AG09319 (cell line): ENCODE measurements at regions not wholly inside any gene's neighbourhood (a gene's known extent, or its start where the extent isn't known, plus 50 kb on each side); places are given as distances from the start of the nearest gene placed in this dataset.

Source experiments
- DNase-seq: peaks from one replicate; pipeline ENCODE4 v3.0.0-alpha.2; 2010; ENCODE audit warnings: low read depth; ENCODE audit errors: extremely low read depth
- CTCF ChIP-seq: IDR thresholded peaks from 2 replicates; pipeline ENCODE4 v1.5.1; 2011; ENCODE audit warnings: low read depth, mild to moderate bottlenecking, inconsistent platforms, low read length, moderate library complexity

DNA sequence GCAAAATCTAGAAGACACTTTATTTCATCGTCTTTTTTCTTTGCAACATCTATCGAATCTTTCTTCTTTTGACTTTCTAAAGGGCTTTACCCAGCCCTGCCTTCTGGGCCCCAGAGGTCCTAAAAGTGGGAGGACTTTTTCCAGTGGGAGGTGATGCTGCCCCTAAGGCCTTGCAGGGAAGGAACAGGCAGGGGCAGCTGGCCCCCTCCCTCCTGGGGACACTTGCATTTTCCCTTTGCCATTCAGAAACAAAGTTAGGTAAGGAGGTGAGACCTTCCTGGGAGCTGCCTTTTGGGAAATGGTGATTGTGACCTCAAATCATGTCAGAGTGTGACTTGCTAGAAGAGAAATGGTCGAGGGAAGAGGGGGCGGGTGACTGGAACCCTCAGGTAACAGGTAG, 132.7 kb downstream of the GLI2 start:
- TF ChIP-seq CTCF, result no peak
- no peak for DNase-seq

- TF ChIP-seq CTCF, result no peak
- DNase-seq, result no peak
Measured at GRCh38 chr2:120869036-120869729, 133.5 kb downstream of the GLI2 start.

DNA sequence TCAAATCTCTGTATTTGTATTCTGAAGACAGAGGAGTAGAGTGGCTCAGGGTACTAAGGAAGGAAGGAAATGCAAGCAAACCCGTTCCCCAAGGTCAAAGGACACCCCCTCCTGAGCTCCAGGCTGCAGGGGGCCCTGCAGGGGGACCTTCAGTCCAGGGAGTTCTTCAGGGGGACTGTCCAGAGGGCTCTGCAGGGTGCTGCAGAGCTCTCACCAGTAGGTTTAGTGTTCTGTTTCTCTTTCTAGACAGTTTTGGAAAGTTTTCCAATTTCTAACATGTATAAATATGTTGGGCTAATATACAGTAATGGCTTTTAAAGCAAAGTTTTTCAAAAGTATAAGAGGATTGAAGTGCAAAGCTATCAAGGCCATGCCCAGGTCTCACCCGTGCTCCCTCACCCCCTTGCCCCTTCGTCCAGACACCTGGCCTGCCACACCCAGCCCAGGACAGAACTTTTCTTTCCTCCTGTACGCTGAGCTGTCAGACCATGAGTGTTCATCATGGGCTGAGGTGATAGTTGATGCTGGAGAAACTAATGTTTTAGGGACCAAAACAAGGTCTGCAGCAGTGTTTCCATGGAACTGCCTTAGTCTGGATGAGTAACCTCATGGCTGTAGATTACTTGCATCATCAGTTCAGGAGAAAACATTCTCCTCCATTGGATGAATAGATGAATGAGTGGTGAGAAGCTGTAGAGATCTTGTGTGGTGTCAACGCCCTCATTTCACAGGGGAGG, 134.2 kb downstream of the GLI2 start:
- TF ChIP-seq CTCF, result no peak
- no peak for DNase-seq

DNA sequence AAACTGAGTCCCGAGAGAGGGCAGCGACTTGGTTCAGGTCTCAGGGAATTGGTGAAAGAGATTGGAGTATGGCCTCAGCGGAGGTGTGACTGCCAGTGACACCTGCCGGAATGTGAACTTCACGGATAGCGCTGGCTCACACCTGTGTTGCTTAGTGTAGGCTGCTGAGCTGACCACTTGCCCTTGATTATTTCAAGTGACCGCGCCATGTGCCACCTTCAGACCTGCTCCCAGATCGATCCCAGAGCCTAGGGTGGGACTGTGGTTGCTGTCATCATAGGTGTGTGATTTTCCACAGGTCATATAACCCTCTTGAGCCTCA, 134.8 kb downstream of the GLI2 start:
- TF ChIP-seq CTCF, result no peak

GRCh38 chr2:120871016-120871635, 135.5 kb downstream of the GLI2 start:
- no peak for DNase-seq

More for the DNA sequence above, 134.8 kb downstream of the GLI2 start:
- no peak for DNase-seq

DNA sequence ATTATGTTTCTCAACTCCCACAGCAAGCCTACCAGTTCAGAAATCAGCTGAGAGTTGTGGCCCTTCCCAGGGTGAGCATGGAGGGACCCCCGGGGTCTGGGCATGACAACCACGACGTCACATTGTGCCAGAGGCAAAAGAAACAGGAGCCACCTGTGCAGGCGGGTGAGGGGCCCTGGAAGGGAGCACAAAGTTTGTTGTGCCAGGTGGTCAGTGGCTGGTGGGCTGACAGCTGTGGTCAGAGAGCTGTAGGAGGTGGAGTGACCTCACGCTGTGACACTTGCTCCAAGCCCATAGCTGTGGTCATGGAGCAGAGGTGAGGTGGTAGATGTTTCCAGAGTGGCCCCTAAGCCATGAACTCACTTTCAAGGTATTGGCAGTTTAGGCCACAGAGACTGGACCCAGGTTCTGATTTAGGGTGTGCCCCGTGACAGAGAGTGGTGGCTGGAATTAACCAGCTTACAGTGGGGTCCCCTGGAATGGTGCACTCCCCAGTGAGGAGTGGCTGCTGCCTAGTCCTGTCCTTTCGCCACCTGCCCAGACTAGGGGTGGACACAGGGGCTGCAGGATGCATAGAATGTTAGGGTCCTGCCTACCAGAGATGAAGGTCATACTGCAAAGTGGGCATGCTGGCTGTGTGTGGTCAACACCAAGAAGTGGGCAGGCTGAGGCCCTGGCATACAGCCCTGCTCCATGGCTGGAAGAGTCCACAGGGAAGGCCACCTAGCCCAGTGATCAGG, 136.4 kb downstream of the GLI2 start:
- no peak for TF ChIP-seq CTCF
- no peak for DNase-seq

More at GRCh38 chr2:120871016-120871635, 135.5 kb downstream of the GLI2 start:
- no peak for TF ChIP-seq CTCF
